HT1080 (cell line): ENCODE measurements at regions not wholly inside any gene's neighbourhood (a gene's known extent, or its start where the extent isn't known, plus 50 kb on each side); places are given as distances from the start of the nearest gene placed in this dataset.
A peak's percentile ranks its signal among the peaks of the same experiment; 100 is the strongest.
"Not testable (repeated sequence)": the region's sequence is repeated elsewhere in the genome, so short reads cannot be mapped to it uniquely, and the experiment has no call there.

ENCODE experiments used
- DNase-seq: peaks from one replicate; pipeline ENCODE4 v3.0.0-alpha.2; 2015; ENCODE audit warnings: low read depth

GRCh38 chr5:72654231-72654630 is 147.0 kb upstream of the ZNF366 start:
- no peak for DNase-seq

GRCh38 chr5:72653586-72653985 is 146.4 kb upstream of the ZNF366 start:
- no peak for DNase-seq

GRCh38 chr5:72651779-72652178 is 144.6 kb upstream of the ZNF366 start:
- DNase-seq, result no peak

GRCh38 chr5:72651109-72651508 is 143.9 kb upstream of the ZNF366 start:
- DNase-seq, result no peak

- peak; percentile 68 for DNase-seq
These were observed 142.2 kb upstream of the ZNF366 start for GRCh38 chr5:72649449-72649848.

- DNase-seq, result no peak
These were observed 141.3 kb upstream of the ZNF366 start for GRCh38 chr5:72648480-72648879.

- DNase-seq, result no peak
These were observed 140.6 kb upstream of the ZNF366 start for GRCh38 chr5:72647806-72648205.

- no peak for DNase-seq
These were observed 139.1 kb upstream of the ZNF366 start for GRCh38 chr5:72646246-72646866.

GRCh38 chr5:72645064-72645846 is 138.0 kb upstream of the ZNF366 start:
- no peak for DNase-seq

GRCh38 chr5:72644296-72644695 is 137.1 kb upstream of the ZNF366 start:
- no peak for DNase-seq

- no peak for DNase-seq
These were observed 134.0 kb upstream of the ZNF366 start for GRCh38 chr5:72641164-72641563.

- no peak for DNase-seq
These were observed 129.8 kb upstream of the ZNF366 start for GRCh38 chr5:72637058-72637457.

- DNase-seq, result not testable (repeated sequence)
These were observed 129.4 kb upstream of the ZNF366 start for GRCh38 chr5:72636565-72636964.

- DNase-seq, result peak; percentile 51
These were observed 127.2 kb upstream of the ZNF366 start for GRCh38 chr5:72634444-72634843.

GRCh38 chr5:72633649-72634048 is 126.4 kb upstream of the ZNF366 start:
- DNase-seq, result no peak

GRCh38 chr5:72633041-72633445 is 125.8 kb upstream of the ZNF366 start:
- DNase-seq, result no peak

- DNase-seq, result no peak
These were observed 123.5 kb upstream of the ZNF366 start for GRCh38 chr5:72630721-72631120.

GRCh38 chr5:72630081-72630480 is 122.9 kb upstream of the ZNF366 start:
- no peak for DNase-seq

GRCh38 chr5:72628771-72629371 is 121.7 kb upstream of the ZNF366 start:
- no peak for DNase-seq

GRCh38 chr5:72625332-72625731 is 118.1 kb upstream of the ZNF366 start:
- DNase-seq, result no peak

GRCh38 chr5:72624641-72625236 is 117.5 kb upstream of the ZNF366 start:
- peak; percentile 73 for DNase-seq

- no peak for DNase-seq
These were observed 116.7 kb upstream of the ZNF366 start for GRCh38 chr5:72623936-72624335.
